ENCODE measurements at regions not wholly inside any gene's neighbourhood (a gene's known extent, or its start where the extent isn't known, plus 50 kb on each side); places are given as distances from the start of the nearest gene placed in this dataset.

GRCh38 chr2:121898483-121898882 is 143.0 kb downstream of the TSN start:
- TF ChIP-seq EZH2 (IDR thresholded peaks at IDR 0.05; ENCODE audit: insufficient read depth, poor library complexity, severe bottlenecking) (no peak), EZH2phosphoT487 (IDR thresholded peaks at IDR 0.05; ENCODE audit: insufficient read depth, low read depth) (no peak)
